Hippocampal formation (tissue), 2 donors: ENCODE measurements at regions not wholly inside any gene's neighbourhood (a gene's known extent, or its start where the extent isn't known, plus 50 kb on each side); places are given as distances from the start of the nearest gene placed in this dataset.
"Not testable (repeated sequence)": the region's sequence is repeated elsewhere in the genome, so short reads cannot be mapped to it uniquely, and the experiment has no call there.

Experiments
- DNase-seq, 2 donors: peaks; one replicate each; lab custom pipeline; 2025; lab: John Stamatoyannopoulos, UW

DNA sequence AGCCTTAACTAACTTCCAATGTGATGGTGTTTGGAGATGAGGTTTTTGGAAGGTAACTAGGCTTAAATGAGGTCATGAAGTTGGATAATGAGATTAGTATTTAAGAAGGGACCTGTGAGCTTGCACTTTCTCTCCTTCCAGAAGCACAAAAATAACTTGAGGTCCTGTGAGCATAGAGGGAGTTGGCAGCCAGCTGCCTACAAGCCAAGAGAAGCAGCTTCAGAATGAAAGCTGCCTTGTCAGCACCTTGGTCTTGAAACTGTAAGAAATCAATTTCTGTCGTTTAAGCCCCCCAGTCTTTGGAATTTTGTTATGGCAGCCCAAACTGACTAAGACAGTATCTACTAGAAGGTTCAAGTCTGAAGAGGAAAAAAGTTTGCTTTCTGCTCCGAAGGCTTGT, 280.2 kb upstream of the GALNTL6 start:
- no peak for DNase-seq

DNA sequence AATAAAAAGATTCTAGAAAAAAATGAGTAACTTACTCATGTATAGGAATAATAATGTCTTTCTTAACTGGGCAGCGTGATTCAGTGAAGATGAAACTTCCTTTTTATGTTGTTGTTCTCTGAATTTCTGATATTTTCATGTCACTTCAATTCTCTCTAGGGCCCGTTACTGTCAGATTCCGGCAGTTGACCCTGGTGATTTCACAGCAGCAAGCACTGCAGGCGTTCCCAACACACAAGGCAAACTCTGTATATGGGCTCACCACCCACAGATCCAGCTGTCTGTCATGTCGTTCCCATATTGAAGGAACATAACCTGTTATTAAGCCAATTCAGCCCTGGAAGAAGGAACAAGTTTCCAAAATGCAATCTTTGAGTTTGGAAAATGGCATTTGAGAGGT, 288.3 kb upstream of the GALNTL6 start:
- DNase-seq = no peak

DNA sequence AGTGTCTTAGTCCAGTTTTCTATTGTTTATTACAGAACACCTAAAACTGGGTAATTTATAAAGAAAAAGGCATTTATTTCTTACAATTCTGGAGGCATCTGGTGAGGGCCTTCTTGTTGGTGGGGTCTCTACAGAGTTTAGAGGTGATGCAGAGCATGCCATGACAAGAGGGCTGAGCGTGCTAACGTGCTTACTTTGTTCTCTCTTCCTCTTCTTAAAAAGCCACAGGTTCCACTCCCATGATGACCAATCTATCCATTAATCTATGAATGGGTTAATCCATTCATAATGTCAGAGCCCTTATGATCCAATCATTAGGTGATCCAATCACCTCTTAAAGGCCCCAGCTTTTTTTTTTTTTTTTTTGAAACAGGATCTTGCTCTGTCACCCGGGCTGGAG, 291.5 kb upstream of the GALNTL6 start:
- no peak for DNase-seq

- no peak for DNase-seq
Measured at GRCh38 chr4:171519457-171519856, 293.7 kb upstream of the GALNTL6 start.

DNA sequence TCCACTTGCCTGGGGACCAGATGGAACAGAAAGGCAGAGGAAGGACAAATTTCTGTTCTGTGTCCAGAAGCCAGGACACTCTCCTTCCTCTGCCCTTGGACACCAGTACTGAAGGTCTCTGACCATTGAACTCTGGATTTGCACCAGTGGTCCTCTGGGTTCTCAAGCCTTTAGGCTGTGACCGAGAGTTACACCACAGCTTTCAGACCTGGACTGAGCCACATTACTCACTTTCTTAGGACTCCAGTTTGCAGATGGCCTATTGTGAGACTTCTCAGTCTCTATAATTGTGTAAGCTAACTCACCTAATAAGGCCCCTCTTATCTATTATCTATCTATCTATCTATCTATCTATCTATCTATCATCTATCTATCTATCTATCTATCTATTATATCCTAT, 295.3 kb upstream of the GALNTL6 start:
- no peak for DNase-seq

GRCh38 chr4:171516694-171517093, 296.5 kb upstream of the GALNTL6 start:
- no peak for DNase-seq

DNA sequence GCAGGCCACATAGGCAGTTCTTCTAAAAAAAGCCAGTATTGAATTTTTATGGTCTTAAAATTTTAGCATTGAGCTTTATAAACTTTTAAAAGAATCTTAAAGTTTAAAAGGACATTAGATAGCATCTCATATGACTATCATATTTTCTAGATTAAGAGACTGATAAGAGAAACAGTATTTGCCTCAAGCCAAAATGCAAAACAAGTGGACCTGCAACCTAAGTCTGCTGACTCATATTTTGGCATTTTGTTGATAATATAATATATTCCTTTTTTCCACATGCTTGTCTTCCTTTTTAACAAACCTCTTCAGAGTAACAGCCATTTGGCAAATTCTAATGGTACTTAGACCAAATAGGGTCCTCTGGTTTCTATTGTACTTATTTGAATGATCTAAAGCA, 328.5 kb upstream of the GALNTL6 start:
- no peak for DNase-seq

DNA sequence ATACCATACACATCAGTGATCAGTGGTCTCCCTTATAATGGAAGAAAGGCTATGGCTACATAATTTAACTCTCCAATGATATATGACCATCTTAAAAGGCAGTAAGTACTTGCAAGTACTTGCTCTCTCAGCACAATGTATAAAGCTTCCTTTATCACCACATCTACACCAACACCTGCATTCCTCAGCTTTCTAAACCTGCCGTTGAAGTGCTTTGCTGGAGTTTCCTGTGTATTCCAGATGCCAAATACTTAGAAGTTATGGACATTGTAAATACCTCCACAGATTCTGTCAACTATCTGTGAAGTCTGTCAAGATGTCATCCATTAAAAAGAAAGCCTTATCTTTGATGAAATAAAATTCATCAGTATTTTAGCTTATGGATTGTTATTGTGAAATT, 335.0 kb upstream of the GALNTL6 start:
- no peak for DNase-seq

DNA sequence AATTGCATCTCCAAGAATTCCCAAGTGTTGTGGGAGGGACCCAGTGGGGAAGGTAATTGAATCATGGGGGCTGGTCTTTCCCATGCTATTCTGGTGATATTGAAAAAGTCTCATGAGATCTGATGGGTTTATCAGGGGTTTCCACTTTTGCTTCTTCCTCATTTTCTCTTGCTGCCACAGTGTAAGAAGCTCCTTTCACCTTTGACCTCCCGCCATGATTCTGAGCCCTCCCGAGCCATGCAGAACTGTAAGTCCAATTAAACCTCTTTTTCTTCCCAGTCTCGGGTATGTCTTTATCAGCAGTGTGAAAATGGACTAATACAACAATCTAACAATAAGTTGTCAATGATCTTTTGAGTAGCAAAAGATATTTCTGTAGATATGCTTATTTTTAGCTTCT, 338.1 kb upstream of the GALNTL6 start:
- not testable (repeated sequence) for DNase-seq

DNA sequence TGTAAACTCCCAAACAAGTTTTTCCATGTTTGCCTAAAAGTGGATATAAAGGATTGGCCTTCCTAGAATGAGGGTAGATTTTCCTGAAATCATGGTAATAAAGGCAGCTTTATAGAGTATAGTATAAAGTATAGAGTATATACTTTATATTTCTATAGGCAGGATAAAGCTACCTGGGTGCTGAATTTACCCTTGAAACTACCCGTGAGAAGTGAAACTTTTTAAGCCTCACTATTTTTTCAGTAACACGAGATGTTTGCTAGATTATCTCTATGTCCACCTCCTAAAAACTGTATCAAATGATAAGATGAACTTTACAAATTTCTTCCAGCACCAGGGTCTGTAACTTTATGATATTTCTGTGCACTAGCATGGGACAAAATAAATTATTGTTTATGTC, 340.0 kb upstream of the GALNTL6 start:
- DNase-seq = no peak

GRCh38 chr4:171472230-171472629, 341.0 kb upstream of the GALNTL6 start:
- DNase-seq = no peak

GRCh38 chr4:171464499-171464898, 348.7 kb upstream of the GALNTL6 start:
- no peak for DNase-seq

GRCh38 chr4:171461191-171461590, 352.0 kb upstream of the GALNTL6 start:
- no peak for DNase-seq

DNA sequence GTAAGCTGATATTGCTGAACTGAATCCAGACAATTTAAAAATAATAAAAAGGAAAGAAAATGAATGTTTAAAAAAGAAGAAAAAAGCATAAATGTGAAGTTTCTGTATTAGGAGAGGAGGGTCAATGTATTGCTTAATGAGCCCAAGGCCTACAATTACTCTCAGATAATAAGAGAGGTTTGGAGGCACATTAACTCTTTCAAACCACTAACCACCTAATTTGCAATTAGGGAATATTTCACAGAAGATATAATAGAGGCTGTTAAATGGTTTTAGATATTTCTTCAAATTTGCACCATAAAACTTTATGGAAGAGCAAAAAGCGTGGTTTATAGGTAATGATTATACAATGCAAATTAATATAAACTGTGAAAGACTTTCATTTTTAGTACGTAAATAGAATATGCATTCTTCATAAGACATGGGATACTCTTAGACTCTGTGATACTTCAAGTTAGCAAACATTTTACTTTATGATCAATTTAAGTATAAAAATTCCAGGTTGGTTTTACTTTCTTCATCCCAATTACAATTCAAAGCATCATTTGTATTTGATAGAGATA, 364.2 kb upstream of the GALNTL6 start:
- no peak for DNase-seq

GRCh38 chr4:171448358-171448757, 364.8 kb upstream of the GALNTL6 start:
- DNase-seq = no peak

DNA sequence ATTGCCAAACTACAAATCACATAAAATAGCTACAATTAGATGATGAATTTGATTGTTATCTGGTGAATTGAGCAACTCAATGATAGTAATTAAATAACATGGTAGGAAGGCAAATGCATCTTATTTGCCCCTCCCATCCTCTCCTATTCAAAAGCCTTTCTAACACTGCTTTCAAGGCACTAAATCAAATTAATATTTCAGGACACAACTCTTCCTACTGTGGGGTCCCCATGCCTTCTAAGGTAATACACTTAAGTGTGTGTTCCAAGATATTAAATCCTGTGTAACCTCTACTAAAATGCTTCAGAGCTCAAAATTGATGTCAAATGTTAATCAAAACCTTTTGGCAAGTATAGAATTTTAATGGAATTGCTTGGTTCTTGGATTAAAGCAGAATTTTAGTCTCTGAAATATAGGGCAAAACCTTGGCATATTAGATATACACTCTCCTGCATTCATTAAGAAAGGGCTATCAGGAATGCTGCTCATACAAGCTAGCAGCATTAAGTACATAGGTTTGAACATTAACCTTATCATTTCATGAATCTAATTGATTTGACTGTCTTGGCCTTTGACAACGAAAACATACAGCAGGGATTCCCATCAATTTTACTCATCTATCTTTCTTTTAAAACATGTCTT, 371.8 kb upstream of the GALNTL6 start:
- DNase-seq = no peak

DNA sequence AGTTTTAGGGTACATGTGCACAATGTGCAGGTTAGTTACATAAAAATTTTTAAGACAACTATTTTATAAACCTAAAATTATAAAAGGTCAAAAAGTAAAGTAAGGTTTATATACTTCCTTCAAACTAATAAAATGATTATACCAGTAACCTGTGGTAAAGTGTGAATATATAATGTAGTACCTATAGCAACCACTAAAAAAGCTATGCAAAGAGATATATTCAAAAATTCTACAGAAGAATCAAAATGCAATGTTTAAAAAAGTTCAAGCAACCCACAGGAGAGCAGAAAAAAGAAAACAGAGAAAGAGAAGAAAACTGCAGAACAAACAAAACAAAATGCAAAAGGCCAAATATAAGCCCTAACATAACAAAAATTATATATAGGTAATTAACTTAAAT, 379.5 kb upstream of the GALNTL6 start:
- DNase-seq = no peak

DNA sequence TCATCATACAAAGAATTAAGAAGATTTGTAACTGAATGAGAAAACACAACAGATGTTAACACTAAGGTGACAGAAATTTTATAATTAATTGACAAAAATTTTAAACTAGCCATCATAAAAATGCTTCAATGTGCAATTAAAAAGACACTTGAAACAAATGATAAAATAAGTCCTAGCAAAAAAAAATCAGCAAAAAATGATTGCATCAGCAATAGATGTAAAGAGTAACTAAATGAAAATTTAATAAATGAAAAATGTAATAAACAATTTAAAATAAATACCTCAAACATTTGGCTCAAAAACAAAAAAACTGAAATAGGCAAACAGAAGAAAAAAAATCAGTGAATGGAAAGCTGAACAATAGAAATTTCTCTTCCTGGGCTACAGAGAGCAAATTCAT, 380.7 kb upstream of the GALNTL6 start:
- no peak for DNase-seq

GRCh38 chr4:171430495-171430894, 382.7 kb upstream of the GALNTL6 start:
- DNase-seq = no peak

GRCh38 chr4:171397175-171397574, 416.0 kb upstream of the GALNTL6 start:
- no peak for DNase-seq

GRCh38 chr4:171390626-171391025, 422.6 kb upstream of the GALNTL6 start:
- DNase-seq = no peak

GRCh38 chr4:171378323-171378722, 434.9 kb upstream of the GALNTL6 start:
- no peak for DNase-seq

DNA sequence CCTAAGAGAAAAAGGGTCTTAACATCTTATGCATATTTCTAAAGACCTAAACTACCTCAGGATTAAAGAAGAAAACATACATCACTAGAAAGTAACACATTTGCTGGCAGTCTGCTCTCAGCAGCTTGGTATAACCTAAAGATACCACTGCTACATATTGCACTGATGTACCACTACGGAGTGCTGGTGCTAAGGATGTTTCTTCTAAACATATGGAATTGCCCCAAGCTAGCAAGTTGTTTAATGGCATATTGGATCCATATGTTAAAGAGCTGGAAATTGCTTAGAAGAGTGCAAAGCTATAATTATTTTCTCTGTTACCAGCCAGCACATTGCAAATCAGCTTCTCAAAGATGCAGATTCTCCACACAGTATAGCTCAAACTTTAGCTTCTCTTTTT, 436.5 kb upstream of the GALNTL6 start:
- peak in 1 of 2 donors; percentile 11 for DNase-seq

DNA sequence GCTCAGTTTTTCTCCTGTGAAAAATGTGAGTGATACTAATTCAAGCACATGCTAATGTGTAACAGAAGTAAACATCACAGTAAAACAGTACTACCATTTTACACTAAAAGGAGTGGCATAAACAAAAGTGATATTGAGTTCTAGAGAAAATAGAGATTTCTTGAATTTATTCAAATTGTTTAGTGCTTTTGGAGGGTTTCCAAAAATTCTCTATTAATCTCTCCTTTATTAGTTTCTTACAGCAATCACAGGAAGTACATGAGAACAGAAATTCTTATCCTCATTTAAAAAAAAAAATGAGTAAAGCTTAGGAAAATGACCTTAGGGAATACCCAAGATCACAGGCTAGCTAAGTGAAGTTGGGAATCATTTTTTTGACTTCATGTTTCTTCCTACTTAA, 459.7 kb upstream of the GALNTL6 start:
- no peak for DNase-seq
